ENCODE measurements at regions not wholly inside any gene's neighbourhood (a gene's known extent, or its start where the extent isn't known, plus 50 kb on each side); places are given as distances from the start of the nearest gene placed in this dataset.
"Not testable (repeated sequence)": the region's sequence is repeated elsewhere in the genome, so short reads cannot be mapped to it uniquely, and the experiment has no call there.

- Histone ChIP-seq H3K27ac (ENCODE audit: low read length, poor library complexity, severe bottlenecking) (no peak overlapping the region), H3K9me3 (ENCODE audit: control insufficient read depth, low read length) (peaks cover 42% of the 10 kb centered on the region), H3K23ac (ENCODE audit: low read length in 2 of 2) (no peak overlapping the region), H3K18ac (ENCODE audit: low read depth in 1 of 2, low read length in 2 of 2) (no peak overlapping the region), H3K27me3 (ENCODE audit: control insufficient read depth in 1 of 2, insufficient read depth in 1 of 2, low read length in 2 of 2) (no peaks in the 10 kb centered on the region), H3K79me1 (replicated peaks; ENCODE audit: low read length, poor library complexity, severe bottlenecking) (no peaks in the 10 kb centered on the region), H2AFZ (ENCODE audit: low read depth, low read length) (no peak overlapping the region), H3K36me3 (ENCODE audit: control insufficient read depth in 1 of 2, insufficient read depth in 2 of 2, low read depth in 1 of 2, low read length in 2 of 2) (no peaks in the 10 kb centered on the region), H4K91ac (ENCODE audit: low read length) (no peak overlapping the region), H3K4me1 (ENCODE audit: control insufficient read depth, insufficient read depth, low read depth, low read length) (no peaks in the 10 kb centered on the region), H3K14ac (ENCODE audit: low read length in 2 of 2) (no peak overlapping the region), H3K4me3 (ENCODE audit: insufficient read depth in 1 of 2, low read depth in 1 of 2, low read length in 2 of 2) (no peak overlapping the region), H4K8ac (ENCODE audit: low read length) (no peak overlapping the region), H2BK15ac (ENCODE audit: low read depth, poor library complexity, severe bottlenecking) (no peak overlapping the region), H2BK120ac (ENCODE audit: low read depth, low read length) (no peak overlapping the region), H2BK5ac (ENCODE audit: low read depth, low read length, poor library complexity, severe bottlenecking) (no peak overlapping the region), H3K4ac (ENCODE audit: low read depth in 1 of 2, low read length in 2 of 2) (no peak overlapping the region), H2AK5ac (ENCODE audit: low read length, severe bottlenecking) (no peak overlapping the region), H2BK12ac (ENCODE audit: low read length in 2 of 2) (no peak overlapping the region), H3K4me2 (ENCODE audit: low read length, poor library complexity, severe bottlenecking) (no peak overlapping the region), H3K9ac (ENCODE audit: low read length) (no peak overlapping the region)
- DNase-seq, result no peak
Observed at GRCh38 chr18:78273876-78274275, 705.7 kb upstream of the SALL3 start.

GRCh38 chr18:78283425-78283824 is 696.2 kb upstream of the SALL3 start:
- H2BK15ac ChIP-seq (ENCODE audit: low read depth, poor library complexity, severe bottlenecking); H3K4me2 ChIP-seq (ENCODE audit: low read length, poor library complexity, severe bottlenecking); H3K4me3 ChIP-seq (ENCODE audit: insufficient read depth in 1 of 2, low read depth in 1 of 2, low read length in 2 of 2); H3K27ac ChIP-seq (ENCODE audit: low read length, poor library complexity, severe bottlenecking); H3K9ac ChIP-seq (ENCODE audit: low read length); H3K18ac ChIP-seq (ENCODE audit: low read depth in 1 of 2, low read length in 2 of 2); H2BK12ac ChIP-seq (ENCODE audit: low read length in 2 of 2); H3K36me3 ChIP-seq (ENCODE audit: control insufficient read depth in 1 of 2, insufficient read depth in 2 of 2, low read depth in 1 of 2, low read length in 2 of 2); H3K79me1 ChIP-seq (replicated peaks; ENCODE audit: low read length, poor library complexity, severe bottlenecking); H2AK5ac ChIP-seq (ENCODE audit: low read length, severe bottlenecking); H2BK5ac ChIP-seq (ENCODE audit: low read depth, low read length, poor library complexity, severe bottlenecking); H3K14ac ChIP-seq (ENCODE audit: low read length in 2 of 2); H3K27me3 ChIP-seq (ENCODE audit: control insufficient read depth in 1 of 2, insufficient read depth in 1 of 2, low read length in 2 of 2); H4K8ac ChIP-seq (ENCODE audit: low read length); H4K91ac ChIP-seq (ENCODE audit: low read length); H2BK120ac ChIP-seq (ENCODE audit: low read depth, low read length); H2AFZ ChIP-seq (ENCODE audit: low read depth, low read length); DNase-seq; H3K4me1 ChIP-seq (ENCODE audit: control insufficient read depth, insufficient read depth, low read depth, low read length); H3K23ac ChIP-seq (ENCODE audit: low read length in 2 of 2); H3K4ac ChIP-seq (ENCODE audit: low read depth in 1 of 2, low read length in 2 of 2): not testable (repeated sequence)
- H3K9me3 ChIP-seq (ENCODE audit: control insufficient read depth, low read length), result peaks cover 25% of the 10 kb centered on the region
- WGBS, result 48% methylated on average over 4 of the region's 7 CpGs

- no peaks in the 10 kb centered on the region for H3K79me1 ChIP-seq (replicated peaks; ENCODE audit: low read length, poor library complexity, severe bottlenecking)
- no peak overlapping the region for H2AK5ac ChIP-seq (ENCODE audit: low read length, severe bottlenecking)
- H2BK15ac ChIP-seq (ENCODE audit: low read depth, poor library complexity, severe bottlenecking), result no peak overlapping the region
- no peak overlapping the region for H3K23ac ChIP-seq (ENCODE audit: low read length in 2 of 2)
- no peak overlapping the region for H2BK120ac ChIP-seq (ENCODE audit: low read depth, low read length)
- H3K14ac ChIP-seq (ENCODE audit: low read length in 2 of 2), result no peak overlapping the region
- no peak for DNase-seq
- no peak overlapping the region for H4K91ac ChIP-seq (ENCODE audit: low read length)
- H3K9me3 ChIP-seq (ENCODE audit: control insufficient read depth, low read length), result peaks cover 10% of the 10 kb centered on the region
- H2BK12ac ChIP-seq (ENCODE audit: low read length in 2 of 2), result no peak overlapping the region
- H3K4me3 ChIP-seq (ENCODE audit: insufficient read depth in 1 of 2, low read depth in 1 of 2, low read length in 2 of 2), result no peak overlapping the region
- H3K4me2 ChIP-seq (ENCODE audit: low read length, poor library complexity, severe bottlenecking), result no peak overlapping the region
- peaks cover 2% of the 10 kb centered on the region for H3K4me1 ChIP-seq (ENCODE audit: control insufficient read depth, insufficient read depth, low read depth, low read length)
- no peak overlapping the region for H2BK5ac ChIP-seq (ENCODE audit: low read depth, low read length, poor library complexity, severe bottlenecking)
- no peaks in the 10 kb centered on the region for H3K36me3 ChIP-seq (ENCODE audit: control insufficient read depth in 1 of 2, insufficient read depth in 2 of 2, low read depth in 1 of 2, low read length in 2 of 2)
- H3K27ac ChIP-seq (ENCODE audit: low read length, poor library complexity, severe bottlenecking), result no peak overlapping the region
- H4K8ac ChIP-seq (ENCODE audit: low read length), result no peak overlapping the region
- no peak overlapping the region for H3K4ac ChIP-seq (ENCODE audit: low read depth in 1 of 2, low read length in 2 of 2)
- WGBS, result 84% methylated on average over 13 of the region's 13 CpGs
- no peak overlapping the region for H2AFZ ChIP-seq (ENCODE audit: low read depth, low read length)
- no peaks in the 10 kb centered on the region for H3K27me3 ChIP-seq (ENCODE audit: control insufficient read depth in 1 of 2, insufficient read depth in 1 of 2, low read length in 2 of 2)
- H3K9ac ChIP-seq (ENCODE audit: low read length), result no peak overlapping the region
- H3K18ac ChIP-seq (ENCODE audit: low read depth in 1 of 2, low read length in 2 of 2), result no peak overlapping the region
Observed at GRCh38 chr18:78292618-78293380, 686.8 kb upstream of the SALL3 start.

GRCh38 chr18:78293540-78293939 is 686.1 kb upstream of the SALL3 start:
- 58% methylated on average over 16 of the region's 16 CpGs for WGBS
- H3K4me2 ChIP-seq (ENCODE audit: low read length, poor library complexity, severe bottlenecking), result no peak overlapping the region

More at GRCh38 chr18:78293540-78293939, 686.1 kb upstream of the SALL3 start:
- Histone ChIP-seq H2BK5ac (ENCODE audit: low read depth, low read length, poor library complexity, severe bottlenecking) (no peak overlapping the region), H2AFZ (ENCODE audit: low read depth, low read length) (no peak overlapping the region), H3K27me3 (ENCODE audit: control insufficient read depth in 1 of 2, insufficient read depth in 1 of 2, low read length in 2 of 2) (no peaks in the 10 kb centered on the region), H3K4ac (ENCODE audit: low read depth in 1 of 2, low read length in 2 of 2) (no peak overlapping the region), H3K9me3 (ENCODE audit: control insufficient read depth, low read length) (peaks cover 6% of the 10 kb centered on the region), H3K9ac (ENCODE audit: low read length) (no peak overlapping the region), H3K27ac (ENCODE audit: low read length, poor library complexity, severe bottlenecking) (no peak overlapping the region), H3K4me1 (ENCODE audit: control insufficient read depth, insufficient read depth, low read depth, low read length) (peaks cover 2% of the 10 kb centered on the region), H4K91ac (ENCODE audit: low read length) (no peak overlapping the region), H3K36me3 (ENCODE audit: control insufficient read depth in 1 of 2, insufficient read depth in 2 of 2, low read depth in 1 of 2, low read length in 2 of 2) (no peaks in the 10 kb centered on the region), H2AK5ac (ENCODE audit: low read length, severe bottlenecking) (no peak overlapping the region), H3K14ac (ENCODE audit: low read length in 2 of 2) (no peak overlapping the region), H3K23ac (ENCODE audit: low read length in 2 of 2) (no peak overlapping the region), H3K4me3 (ENCODE audit: insufficient read depth in 1 of 2, low read depth in 1 of 2, low read length in 2 of 2) (no peak overlapping the region), H2BK12ac (ENCODE audit: low read length in 2 of 2) (no peak overlapping the region), H2BK15ac (ENCODE audit: low read depth, poor library complexity, severe bottlenecking) (no peak overlapping the region), H4K8ac (ENCODE audit: low read length) (no peak overlapping the region), H3K79me1 (replicated peaks; ENCODE audit: low read length, poor library complexity, severe bottlenecking) (no peaks in the 10 kb centered on the region), H3K18ac (ENCODE audit: low read depth in 1 of 2, low read length in 2 of 2) (no peak overlapping the region), H2BK120ac (ENCODE audit: low read depth, low read length) (no peak overlapping the region)
- no peak for DNase-seq

Measured in mesenchymal stem cell (in vitro differentiated cells and primary cell).